WTC11 (cell line): ENCODE measurements at regions not wholly inside any gene's neighbourhood (a gene's known extent, or its start where the extent isn't known, plus 50 kb on each side); places are given as distances from the start of the nearest gene placed in this dataset.
"Not testable (repeated sequence)": the region's sequence is repeated elsewhere in the genome, so short reads cannot be mapped to it uniquely, and the experiment has no call there.

Experiments
- ATAC-seq: fragments of 200-7000 bp; cut with Tn5 transposase; 2 replicates; pipeline ENCODE4 v1.10.0; 2021; ENCODE audit warnings: mild to moderate bottlenecking, moderate library complexity
- CTCF ChIA-PET: fragments of 300-600 bp; sonication (Branson Sonifier 250); formaldehyde crosslinking; loops from one replicate; lab custom pipeline; 2021; ENCODE audit warnings: antibody characterized with exemption; lab: Charles Lee
- POLR2A ChIA-PET: fragments of 350-600 bp; sonication (Branson Sonifier 250); formaldehyde crosslinking; loops from one replicate; lab custom pipeline; 2021; ENCODE audit warnings: antibody characterized with exemption; lab: Charles Lee
- DNase-seq: peaks from one replicate; pipeline ENCODE4 v3.0.0; 2021; ENCODE audit warnings: low spot score
- H3K27ac Mint-ChIP-seq: 2 replicates; pipeline ENCODE4 v1.8.0; 2021; ENCODE audit warnings: mixed read lengths
- H3K27me3 Mint-ChIP-seq: 2 replicates; pipeline ENCODE4 v1.8.0; 2021; ENCODE audit warnings: low read depth, mild to moderate bottlenecking, moderate library complexity, mixed read lengths
- H3K36me3 Mint-ChIP-seq: 2 replicates; pipeline ENCODE4 v1.8.0; 2021; ENCODE audit warnings: mixed read lengths
- H3K4me1 Mint-ChIP-seq: 2 replicates; pipeline ENCODE4 v1.8.0; 2022; ENCODE audit warnings: mixed read lengths
- H3K4me3 Mint-ChIP-seq: 2 replicates; pipeline ENCODE4 v1.8.0; 2021; ENCODE audit warnings: mild to moderate bottlenecking, moderate library complexity, mixed read lengths
- H3K9me3 Mint-ChIP-seq: 2 replicates; pipeline ENCODE4 v1.8.0; 2021; ENCODE audit warnings: mixed read lengths
- EMX1 ChIP-seq: fragments of 250-450 bp; sonication (Bioruptor Pico); IDR thresholded peaks from 2 replicates; pipeline ENCODE4 v1.8.0; 2021; ENCODE audit warnings: mild to moderate bottlenecking
- ETV6 ChIP-seq: sonication (generic); formaldehyde crosslinking; IDR thresholded peaks from 2 replicates; pipeline ENCODE4 v1.8.1; 2022; ENCODE audit warnings: mild to moderate bottlenecking, missing genetic modification reagents
- FOXP1 ChIP-seq: sonication (generic); formaldehyde crosslinking; IDR thresholded peaks from 2 replicates; pipeline ENCODE4 v1.8.0; 2022; ENCODE audit warnings: missing genetic modification reagents, mild to moderate bottlenecking, moderate library complexity, borderline replicate concordance
- GRHL2 ChIP-seq: fragments of 250-450 bp; sonication (Bioruptor Pico); IDR thresholded peaks from 2 replicates; pipeline ENCODE4 v1.8.0; 2022; ENCODE audit warnings: mild to moderate bottlenecking, moderate library complexity; ENCODE audit not compliant: insufficient replicate concordance, severe bottlenecking
- IRF2 ChIP-seq: sonication (generic); formaldehyde crosslinking; IDR thresholded peaks from 2 replicates; pipeline ENCODE4 v1.8.0; 2022; ENCODE audit warnings: low read depth, missing genetic modification reagents, borderline replicate concordance
- JAZF1 ChIP-seq: fragments of 250-450 bp; sonication (Bioruptor Pico); IDR thresholded peaks from 2 replicates; pipeline ENCODE4 v1.9.0; 2021; ENCODE audit warnings: moderate library complexity, mild to moderate bottlenecking, inconsistent platforms
- MYBL2 ChIP-seq: sonication (generic); formaldehyde crosslinking; IDR thresholded peaks from 2 replicates; pipeline ENCODE4 v1.8.1; 2023; ENCODE audit warnings: mild to moderate bottlenecking, moderate library complexity, missing genetic modification reagents
- NFATC4 ChIP-seq: fragments of 250-450 bp; sonication (Bioruptor Pico); IDR thresholded peaks from 2 replicates; pipeline ENCODE4 v1.9.0; 2021; ENCODE audit warnings: mild to moderate bottlenecking
- OVOL2 ChIP-seq: fragments of 250-450 bp; sonication (Bioruptor Pico); IDR thresholded peaks from 2 replicates; pipeline ENCODE4 v1.9.0; 2021; ENCODE audit warnings: mild to moderate bottlenecking, borderline replicate concordance
- SOX15 ChIP-seq: fragments of 250-450 bp; sonication (Bioruptor Pico); IDR thresholded peaks from 2 replicates; pipeline ENCODE4 v1.9.0; 2021; ENCODE audit warnings: mild to moderate bottlenecking
- TCF7 ChIP-seq: sonication (generic); formaldehyde crosslinking; IDR thresholded peaks from 2 replicates; pipeline ENCODE4 v1.8.0; 2022; ENCODE audit warnings: mild to moderate bottlenecking, low read depth, missing genetic modification reagents, moderate library complexity
- ZNF121 ChIP-seq: sonication (generic); formaldehyde crosslinking; IDR thresholded peaks from 2 replicates; pipeline ENCODE4 v1.8.0; 2023; ENCODE audit warnings: missing genetic modification reagents
- ZNF138 ChIP-seq: sonication (generic); formaldehyde crosslinking; conservative IDR thresholded peaks from 2 replicates; pipeline ENCODE4 v1.8.1; 2022; ENCODE audit warnings: mild to moderate bottlenecking, moderate library complexity, missing genetic modification reagents
- ZNF232 ChIP-seq: sonication (generic); formaldehyde crosslinking; IDR thresholded peaks from 2 replicates; pipeline ENCODE4 v1.8.0; 2022; ENCODE audit warnings: mild to moderate bottlenecking, missing genetic modification reagents
- ZNF423 ChIP-seq: fragments of 250-450 bp; sonication (Bioruptor Pico); IDR thresholded peaks from 2 replicates; pipeline ENCODE4 v2.1.2; 2022; ENCODE audit warnings: mild to moderate bottlenecking, moderate library complexity
- ZNF671 ChIP-seq: fragments of 250-450 bp; sonication (Bioruptor Pico); IDR thresholded peaks from 2 replicates; pipeline ENCODE4 v1.8.0; 2021; ENCODE audit warnings: mild to moderate bottlenecking
- TF ChIP-seq, protein P1 (sequence below): sonication (generic); formaldehyde crosslinking; IDR thresholded peaks from 2 replicates; pipeline ENCODE4 v1.8.0; 2022; ENCODE audit warnings: mild to moderate bottlenecking, missing genetic modification reagents
- TF ChIP-seq, protein P2 (sequence below): fragments of 250-450 bp; sonication (Bioruptor Pico); IDR thresholded peaks from 2 replicates; pipeline ENCODE4 v1.8.0; 2021; ENCODE audit warnings: mild to moderate bottlenecking
- TF ChIP-seq, protein P3 (sequence below): sonication (generic); formaldehyde crosslinking; IDR thresholded peaks from 2 replicates; pipeline ENCODE4 v1.8.1; 2022; ENCODE audit warnings: mild to moderate bottlenecking, missing genetic modification reagents, moderate library complexity, borderline replicate concordance
- TF ChIP-seq, protein P4 (sequence below): fragments of 250-450 bp; sonication (Bioruptor Pico); IDR thresholded peaks from 2 replicates; pipeline ENCODE4 v1.9.0; 2021; ENCODE audit warnings: mild to moderate bottlenecking, borderline replicate concordance

DNA sequence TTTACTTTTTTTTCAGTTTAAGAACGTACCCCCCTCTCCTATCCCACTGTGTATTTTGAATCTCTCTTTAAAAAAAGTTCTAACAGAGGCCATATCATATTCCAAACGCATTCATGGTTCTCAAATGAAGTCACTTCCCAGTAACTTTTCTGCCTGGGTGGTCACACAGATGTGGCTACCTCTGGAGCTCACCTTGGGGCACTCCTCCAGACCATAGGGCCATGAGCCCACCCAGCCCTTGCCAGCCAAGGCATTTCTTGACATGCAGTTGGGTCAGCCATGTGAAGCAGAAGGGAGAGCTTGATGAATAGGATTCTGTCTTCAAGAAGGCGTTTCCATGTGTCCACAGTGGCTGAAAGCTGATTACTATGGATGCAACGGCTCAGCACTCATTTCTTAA, 239.3 kb downstream of the RAB11FIP2 start (continued):
- TF ChIP-seq, protein P1, sequence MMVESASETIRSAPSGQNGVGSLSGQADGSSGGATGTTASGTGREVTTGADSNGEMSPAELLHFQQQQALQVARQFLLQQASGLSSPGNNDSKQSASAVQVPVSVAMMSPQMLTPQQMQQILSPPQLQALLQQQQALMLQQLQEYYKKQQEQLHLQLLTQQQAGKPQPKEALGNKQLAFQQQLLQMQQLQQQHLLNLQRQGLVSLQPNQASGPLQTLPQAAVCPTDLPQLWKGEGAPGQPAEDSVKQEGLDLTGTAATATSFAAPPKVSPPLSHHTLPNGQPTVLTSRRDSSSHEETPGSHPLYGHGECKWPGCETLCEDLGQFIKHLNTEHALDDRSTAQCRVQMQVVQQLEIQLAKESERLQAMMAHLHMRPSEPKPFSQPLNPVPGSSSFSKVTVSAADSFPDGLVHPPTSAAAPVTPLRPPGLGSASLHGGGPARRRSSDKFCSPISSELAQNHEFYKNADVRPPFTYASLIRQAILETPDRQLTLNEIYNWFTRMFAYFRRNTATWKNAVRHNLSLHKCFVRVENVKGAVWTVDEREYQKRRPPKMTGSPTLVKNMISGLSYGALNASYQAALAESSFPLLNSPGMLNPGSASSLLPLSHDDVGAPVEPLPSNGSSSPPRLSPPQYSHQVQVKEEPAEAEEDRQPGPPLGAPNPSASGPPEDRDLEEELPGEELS = no peak
- TF ChIP-seq, all 79 proteins: peak for 0

DNA sequence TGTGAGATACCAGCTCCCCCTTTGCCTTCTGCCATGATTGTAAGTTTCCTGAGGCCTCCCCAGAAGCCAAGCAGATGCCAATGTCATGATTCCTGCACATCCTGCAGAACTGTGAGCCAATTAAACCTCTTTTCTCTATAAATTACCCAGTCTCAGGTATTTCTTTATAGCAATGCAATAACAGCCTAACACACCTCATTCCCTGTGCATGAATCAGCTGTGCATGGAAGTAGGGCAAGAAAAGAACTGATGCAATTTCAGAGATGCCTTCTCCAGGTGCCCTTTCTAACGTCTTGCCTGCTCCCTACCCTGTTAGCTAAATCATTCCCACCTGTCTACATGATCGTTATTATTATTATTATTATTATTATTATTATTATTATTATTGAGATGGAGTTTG, 230.9 kb downstream of the RAB11FIP2 start:
- H3K36me3 Mint-ChIP-seq, CTCF ChIA-PET, ATAC-seq, H3K4me1 Mint-ChIP-seq, H3K27me3 Mint-ChIP-seq, H3K27ac Mint-ChIP-seq, H3K9me3 Mint-ChIP-seq, H3K4me3 Mint-ChIP-seq, POLR2A ChIA-PET, DNase-seq: not testable (repeated sequence)

DNA sequence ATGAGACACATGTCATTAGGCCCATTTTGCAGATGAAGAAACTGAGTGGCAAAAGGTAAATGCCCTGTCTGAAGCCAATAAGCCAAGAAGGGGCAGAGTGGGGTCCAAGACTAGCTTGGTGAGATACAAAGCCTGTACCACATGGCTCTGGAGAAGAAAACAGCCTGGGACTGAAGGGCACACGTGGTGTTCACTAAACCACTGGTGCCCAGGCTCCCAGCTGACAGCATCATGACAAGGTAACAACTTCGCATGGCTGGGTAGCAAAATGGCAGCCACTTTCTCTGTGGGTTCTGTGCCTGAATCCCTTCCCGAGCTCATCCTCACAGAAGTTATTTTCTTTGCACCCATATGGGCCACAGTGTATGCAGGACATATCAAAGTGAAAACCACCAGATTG, 229.6 kb downstream of the RAB11FIP2 start:
- no peak for DNase-seq
- no peak for ATAC-seq
- H3K9me3 Mint-ChIP-seq = peaks cover 5% of the 10 kb centered on the region
- H3K4me1 Mint-ChIP-seq = peaks cover under 1% of the 10 kb centered on the region; the same call in 1 of the 2 replicates
- no peak overlapping the region for H3K4me3 Mint-ChIP-seq
- TF ChIP-seq EMX1 (CRISPR knock-in tag) (no peak), TCF7 (no peak), FOXP1 (no peak), ZNF121 (CRISPR knock-in tag) (no peak), IRF2 (no peak), ZNF671 (CRISPR knock-in tag) (no peak), ZNF232 (CRISPR knock-in tag) (no peak), JAZF1 (no peak), ETV6 (CRISPR knock-in tag) (no peak), ZNF423 (CRISPR knock-in tag) (no peak), GRHL2 (CRISPR knock-in tag) (no peak), MYBL2 (CRISPR knock-in tag) (no peak)
- ChIA-PET CTCF (no interaction called here), POLR2A (no interaction called here)
- no peak overlapping the region for H3K27ac Mint-ChIP-seq
- no peaks in the 10 kb centered on the region; the same call in 1 of the 2 replicates for H3K27me3 Mint-ChIP-seq
- H3K36me3 Mint-ChIP-seq = no peaks in the 10 kb centered on the region

DNA sequence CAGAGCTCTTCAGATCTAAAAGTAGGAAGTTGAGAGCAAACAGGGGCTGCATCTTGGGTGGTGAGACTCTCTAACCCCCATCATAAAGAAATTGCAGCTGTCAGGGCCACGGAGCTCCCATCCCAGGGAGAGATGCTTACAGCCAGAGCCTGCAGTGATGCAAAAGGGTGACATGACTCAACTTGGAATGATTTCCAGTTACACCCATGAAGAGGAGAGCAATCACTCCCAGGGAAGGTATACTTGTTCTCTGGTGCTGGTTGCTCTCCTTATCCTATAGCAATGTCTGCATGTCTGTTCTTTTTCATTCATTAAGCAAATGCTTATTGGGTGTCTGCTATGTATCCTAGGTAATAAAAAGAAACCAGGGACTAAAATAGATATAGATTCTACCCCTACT, 228.0 kb downstream of the RAB11FIP2 start:
- H3K9me3 Mint-ChIP-seq = peaks cover 2% of the 10 kb centered on the region; the same call in 1 of the 2 replicates
- peaks cover 7% of the 10 kb centered on the region for H3K4me1 Mint-ChIP-seq
- no peak overlapping the region for H3K4me3 Mint-ChIP-seq
- ChIA-PET CTCF (no interaction called here), POLR2A (no interaction called here)
- H3K27me3 Mint-ChIP-seq = no peaks in the 10 kb centered on the region; the same call in 1 of the 2 replicates
- no peak overlapping the region for H3K27ac Mint-ChIP-seq
- no peak for DNase-seq
- TF ChIP-seq NFATC4 (no peak), ZNF138 (CRISPR knock-in tag) (no peak)
- TF ChIP-seq, all 79 proteins: peak for 0
- no peak for ATAC-seq
- no peaks in the 10 kb centered on the region for H3K36me3 Mint-ChIP-seq

DNA sequence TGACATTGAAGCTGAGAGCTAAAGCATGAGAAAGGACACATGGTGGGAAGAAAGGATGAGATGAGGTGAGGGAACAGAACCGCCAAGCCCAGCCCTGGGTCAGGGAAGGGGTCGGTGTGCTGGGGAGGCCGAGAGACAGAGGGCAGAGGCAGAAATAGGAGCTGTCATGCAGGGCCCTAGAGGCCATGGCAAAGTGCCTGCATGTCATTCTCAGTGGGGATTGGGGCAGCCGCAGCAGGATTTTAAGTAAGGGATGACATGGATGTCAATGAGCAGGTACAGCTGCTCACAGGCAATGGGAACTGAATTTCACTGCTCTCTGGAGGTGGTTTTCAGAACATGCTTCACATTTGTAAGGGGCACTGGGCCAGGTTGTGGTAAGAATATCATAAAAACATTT, 227.4 kb downstream of the RAB11FIP2 start:
- Mint-ChIP-seq H3K9me3 (peaks cover 8% of the 10 kb centered on the region), H3K4me3 (no peak overlapping the region), H3K27me3 (no peaks in the 10 kb centered on the region; the same call in 1 of the 2 replicates), H3K4me1 (peaks cover 7% of the 10 kb centered on the region), H3K36me3 (no peaks in the 10 kb centered on the region), H3K27ac (no peak overlapping the region)
- DNase-seq = no peak
- ChIA-PET POLR2A (no interaction called here), CTCF (no interaction called here)
- ATAC-seq = no peak; the same call in 1 of the 2 replicates
- TF ChIP-seq IRF2 (no peak), OVOL2 (no peak), SOX15 (no peak)
- TF ChIP-seq, protein P2, sequence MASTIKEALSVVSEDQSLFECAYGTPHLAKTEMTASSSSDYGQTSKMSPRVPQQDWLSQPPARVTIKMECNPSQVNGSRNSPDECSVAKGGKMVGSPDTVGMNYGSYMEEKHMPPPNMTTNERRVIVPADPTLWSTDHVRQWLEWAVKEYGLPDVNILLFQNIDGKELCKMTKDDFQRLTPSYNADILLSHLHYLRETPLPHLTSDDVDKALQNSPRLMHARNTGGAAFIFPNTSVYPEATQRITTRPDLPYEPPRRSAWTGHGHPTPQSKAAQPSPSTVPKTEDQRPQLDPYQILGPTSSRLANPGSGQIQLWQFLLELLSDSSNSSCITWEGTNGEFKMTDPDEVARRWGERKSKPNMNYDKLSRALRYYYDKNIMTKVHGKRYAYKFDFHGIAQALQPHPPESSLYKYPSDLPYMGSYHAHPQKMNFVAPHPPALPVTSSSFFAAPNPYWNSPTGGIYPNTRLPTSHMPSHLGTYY = no peak
- TF ChIP-seq, protein P3, sequence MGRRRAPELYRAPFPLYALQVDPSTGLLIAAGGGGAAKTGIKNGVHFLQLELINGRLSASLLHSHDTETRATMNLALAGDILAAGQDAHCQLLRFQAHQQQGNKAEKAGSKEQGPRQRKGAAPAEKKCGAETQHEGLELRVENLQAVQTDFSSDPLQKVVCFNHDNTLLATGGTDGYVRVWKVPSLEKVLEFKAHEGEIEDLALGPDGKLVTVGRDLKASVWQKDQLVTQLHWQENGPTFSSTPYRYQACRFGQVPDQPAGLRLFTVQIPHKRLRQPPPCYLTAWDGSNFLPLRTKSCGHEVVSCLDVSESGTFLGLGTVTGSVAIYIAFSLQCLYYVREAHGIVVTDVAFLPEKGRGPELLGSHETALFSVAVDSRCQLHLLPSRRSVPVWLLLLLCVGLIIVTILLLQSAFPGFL (CRISPR knock-in tag) = no peak
- TF ChIP-seq, protein P4, sequence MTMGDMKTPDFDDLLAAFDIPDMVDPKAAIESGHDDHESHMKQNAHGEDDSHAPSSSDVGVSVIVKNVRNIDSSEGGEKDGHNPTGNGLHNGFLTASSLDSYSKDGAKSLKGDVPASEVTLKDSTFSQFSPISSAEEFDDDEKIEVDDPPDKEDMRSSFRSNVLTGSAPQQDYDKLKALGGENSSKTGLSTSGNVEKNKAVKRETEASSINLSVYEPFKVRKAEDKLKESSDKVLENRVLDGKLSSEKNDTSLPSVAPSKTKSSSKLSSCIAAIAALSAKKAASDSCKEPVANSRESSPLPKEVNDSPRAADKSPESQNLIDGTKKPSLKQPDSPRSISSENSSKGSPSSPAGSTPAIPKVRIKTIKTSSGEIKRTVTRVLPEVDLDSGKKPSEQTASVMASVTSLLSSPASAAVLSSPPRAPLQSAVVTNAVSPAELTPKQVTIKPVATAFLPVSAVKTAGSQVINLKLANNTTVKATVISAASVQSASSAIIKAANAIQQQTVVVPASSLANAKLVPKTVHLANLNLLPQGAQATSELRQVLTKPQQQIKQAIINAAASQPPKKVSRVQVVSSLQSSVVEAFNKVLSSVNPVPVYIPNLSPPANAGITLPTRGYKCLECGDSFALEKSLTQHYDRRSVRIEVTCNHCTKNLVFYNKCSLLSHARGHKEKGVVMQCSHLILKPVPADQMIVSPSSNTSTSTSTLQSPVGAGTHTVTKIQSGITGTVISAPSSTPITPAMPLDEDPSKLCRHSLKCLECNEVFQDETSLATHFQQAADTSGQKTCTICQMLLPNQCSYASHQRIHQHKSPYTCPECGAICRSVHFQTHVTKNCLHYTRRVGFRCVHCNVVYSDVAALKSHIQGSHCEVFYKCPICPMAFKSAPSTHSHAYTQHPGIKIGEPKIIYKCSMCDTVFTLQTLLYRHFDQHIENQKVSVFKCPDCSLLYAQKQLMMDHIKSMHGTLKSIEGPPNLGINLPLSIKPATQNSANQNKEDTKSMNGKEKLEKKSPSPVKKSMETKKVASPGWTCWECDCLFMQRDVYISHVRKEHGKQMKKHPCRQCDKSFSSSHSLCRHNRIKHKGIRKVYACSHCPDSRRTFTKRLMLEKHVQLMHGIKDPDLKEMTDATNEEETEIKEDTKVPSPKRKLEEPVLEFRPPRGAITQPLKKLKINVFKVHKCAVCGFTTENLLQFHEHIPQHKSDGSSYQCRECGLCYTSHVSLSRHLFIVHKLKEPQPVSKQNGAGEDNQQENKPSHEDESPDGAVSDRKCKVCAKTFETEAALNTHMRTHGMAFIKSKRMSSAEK (CRISPR knock-in tag) = no peak
